ENCODE measurements at regions not wholly inside any gene's neighbourhood (a gene's known extent, or its start where the extent isn't known, plus 50 kb on each side); places are given as distances from the start of the nearest gene placed in this dataset.
"Not testable (repeated sequence)": the region's sequence is repeated elsewhere in the genome, so short reads cannot be mapped to it uniquely, and the experiment has no call there.

GRCh38 chr1:143689781-143690180 is 282.0 kb downstream of the FAM72C start:
- ChIA-PET POLR2A (no interaction called here), CTCF (no interaction called here)
- TF ChIP-seq, protein P1, sequence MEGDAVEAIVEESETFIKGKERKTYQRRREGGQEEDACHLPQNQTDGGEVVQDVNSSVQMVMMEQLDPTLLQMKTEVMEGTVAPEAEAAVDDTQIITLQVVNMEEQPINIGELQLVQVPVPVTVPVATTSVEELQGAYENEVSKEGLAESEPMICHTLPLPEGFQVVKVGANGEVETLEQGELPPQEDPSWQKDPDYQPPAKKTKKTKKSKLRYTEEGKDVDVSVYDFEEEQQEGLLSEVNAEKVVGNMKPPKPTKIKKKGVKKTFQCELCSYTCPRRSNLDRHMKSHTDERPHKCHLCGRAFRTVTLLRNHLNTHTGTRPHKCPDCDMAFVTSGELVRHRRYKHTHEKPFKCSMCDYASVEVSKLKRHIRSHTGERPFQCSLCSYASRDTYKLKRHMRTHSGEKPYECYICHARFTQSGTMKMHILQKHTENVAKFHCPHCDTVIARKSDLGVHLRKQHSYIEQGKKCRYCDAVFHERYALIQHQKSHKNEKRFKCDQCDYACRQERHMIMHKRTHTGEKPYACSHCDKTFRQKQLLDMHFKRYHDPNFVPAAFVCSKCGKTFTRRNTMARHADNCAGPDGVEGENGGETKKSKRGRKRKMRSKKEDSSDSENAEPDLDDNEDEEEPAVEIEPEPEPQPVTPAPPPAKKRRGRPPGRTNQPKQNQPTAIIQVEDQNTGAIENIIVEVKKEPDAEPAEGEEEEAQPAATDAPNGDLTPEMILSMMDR (IDR thresholded peaks at IDR 0.05; ENCODE audit: control extremely low read depth, extremely low read depth, low read depth, missing control alignments) = no peak
- no peak for DNase-seq (ENCODE audit: extremely low spot score)

DNA sequence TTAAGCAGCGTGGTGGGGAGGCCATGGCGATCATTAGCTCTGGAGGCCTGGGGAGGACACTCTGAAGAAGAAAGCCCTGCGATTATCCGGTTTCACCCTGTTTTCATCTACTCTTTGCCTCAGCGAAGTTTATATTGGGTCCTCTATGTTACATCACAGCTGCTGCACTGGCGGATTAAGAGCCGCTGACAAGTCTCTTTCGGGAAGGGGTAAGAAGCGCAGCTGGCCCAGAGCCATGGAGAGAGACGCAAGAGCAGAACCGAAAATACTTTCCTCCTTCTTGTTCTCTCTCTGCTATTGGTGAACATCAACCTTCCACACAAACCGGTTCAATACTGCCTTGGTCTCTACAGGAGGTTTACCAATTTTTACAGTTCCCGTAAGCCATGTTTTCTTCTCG is 291.5 kb downstream of the FAM72C start:
- ChIA-PET POLR2A (no interaction called here), CTCF (interaction anchor here (1.4 kb wide), 1 partner anchor 29 kb away, joined by 3 read pairs; no protein-coding TSS in a partner anchor)
- TF ChIP-seq, protein P1 (IDR thresholded peaks at IDR 0.05; ENCODE audit: control extremely low read depth, extremely low read depth, low read depth, missing control alignments) = no peak
- DNase-seq (ENCODE audit: extremely low spot score) = no peak

DNA sequence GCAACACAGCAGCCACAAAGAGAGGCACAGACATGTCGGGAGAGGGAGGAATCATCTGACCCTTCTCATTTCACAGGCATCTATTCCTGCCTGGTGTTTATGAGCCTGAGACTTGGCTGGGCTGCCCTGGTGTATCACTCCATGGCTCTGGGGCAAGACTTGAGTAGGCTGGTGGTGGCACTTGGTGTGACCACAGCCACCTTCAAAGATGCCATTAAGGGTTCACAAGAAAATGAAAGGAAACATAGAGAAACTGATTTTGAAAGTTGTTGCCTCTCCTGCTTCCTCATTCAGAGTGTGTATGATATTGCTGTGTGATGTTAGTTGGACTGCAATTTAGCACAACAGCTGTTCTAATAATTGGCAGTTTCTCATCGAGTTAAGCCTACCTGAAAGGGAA is 298.8 kb downstream of the FAM72C start:
- ChIA-PET CTCF (no interaction called here), POLR2A (no interaction called here)
- TF ChIP-seq, protein P1 (IDR thresholded peaks at IDR 0.05; ENCODE audit: control extremely low read depth, extremely low read depth, low read depth, missing control alignments) = no peak
- no peak for DNase-seq (ENCODE audit: extremely low spot score)

- no peak for DNase-seq (ENCODE audit: extremely low spot score)
- TF ChIP-seq, protein P1 (IDR thresholded peaks at IDR 0.05; ENCODE audit: control extremely low read depth, extremely low read depth, low read depth, missing control alignments) = no peak
- POLR2A ChIA-PET = no interaction called here
- CTCF ChIA-PET = no interaction called here
Measured at GRCh38 chr1:143667730-143668129, 304.1 kb downstream of the FAM72C start.

GRCh38 chr1:143666851-143667250 is 304.9 kb downstream of the FAM72C start:
- CTCF ChIA-PET = no interaction called here
- TF ChIP-seq, protein P1 (IDR thresholded peaks at IDR 0.05; ENCODE audit: control extremely low read depth, extremely low read depth, low read depth, missing control alignments) = no peak
- POLR2A ChIA-PET = no interaction called here
- DNase-seq (ENCODE audit: extremely low spot score) = no peak

DNA sequence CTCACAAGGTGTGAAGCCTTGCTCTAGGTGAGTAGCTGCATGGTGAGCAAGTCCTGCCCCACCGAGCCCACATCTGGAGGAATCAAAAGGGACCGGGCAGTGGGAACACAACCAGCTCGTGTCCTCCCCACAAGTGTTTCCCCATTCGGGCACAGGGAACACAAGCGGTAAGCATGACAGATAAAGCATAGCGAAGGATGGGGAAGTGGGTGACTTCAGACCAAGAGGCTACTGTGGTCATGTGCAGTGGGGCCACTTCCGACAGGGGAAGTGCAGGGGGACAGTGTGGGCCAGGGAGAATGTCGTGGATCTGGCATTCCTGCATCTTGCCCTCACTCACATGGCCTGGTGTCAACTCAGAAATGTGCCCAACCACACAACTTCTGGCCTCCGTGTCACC is 306.2 kb downstream of the FAM72C start:
- DNase-seq (ENCODE audit: extremely low spot score) = no peak
- ChIA-PET CTCF (no interaction called here), POLR2A (no interaction called here)
- TF ChIP-seq, protein P1 (IDR thresholded peaks at IDR 0.05; ENCODE audit: control extremely low read depth, extremely low read depth, low read depth, missing control alignments) = no peak

DNA sequence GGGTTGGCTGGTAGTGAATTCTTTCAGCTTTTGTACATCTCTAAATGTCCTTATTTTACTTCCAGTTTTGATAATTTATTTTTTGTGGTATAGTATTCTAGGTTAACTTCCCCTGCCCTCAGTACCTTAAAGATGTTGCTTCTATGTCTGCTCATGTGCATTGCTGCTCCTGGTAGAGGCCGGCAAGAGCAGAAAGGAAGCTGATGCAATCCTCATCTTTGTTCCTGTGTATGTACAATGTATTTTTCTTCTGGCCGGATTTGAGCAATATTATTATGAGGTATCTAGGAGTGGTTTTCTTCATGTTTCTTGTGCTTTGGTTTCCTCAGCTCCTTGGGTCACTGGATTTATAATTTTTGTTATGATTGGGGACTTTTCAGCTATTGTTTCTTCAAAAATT is 308.7 kb downstream of the FAM72C start:
- CTCF ChIA-PET, POLR2A ChIA-PET: not testable (repeated sequence)

More for the DNA sequence above, 308.7 kb downstream of the FAM72C start:
- DNase-seq (ENCODE audit: extremely low spot score) = not testable (repeated sequence)

Data from GM10248 (cell line).